Activated T-cell treated with anti-CD3 and anti-CD28 coated beads for 48 hours (primary cell): ENCODE measurements at regions not wholly inside any gene's neighbourhood (a gene's known extent, or its start where the extent isn't known, plus 50 kb on each side); places are given as distances from the start of the nearest gene placed in this dataset.
"Not testable (repeated sequence)": the region's sequence is repeated elsewhere in the genome, so short reads cannot be mapped to it uniquely, and the experiment has no call there.

Experiments used
- DNase-seq: peaks from one replicate; pipeline ENCODE4 v3.0.0-alpha.2; 2020; ENCODE audit warnings: low read depth

GRCh38 chr2:215654148-215654819 is 218.4 kb upstream of the FN1 start:
- no peak for DNase-seq

- no peak for DNase-seq
Measured at GRCh38 chr2:215653344-215654030, 217.6 kb upstream of the FN1 start.

- DNase-seq, result no peak
Measured at GRCh38 chr2:215652388-215652787, 216.5 kb upstream of the FN1 start.

- DNase-seq, result no peak
Measured at GRCh38 chr2:215651412-215651811, 215.5 kb upstream of the FN1 start.

- no peak for DNase-seq
Measured at GRCh38 chr2:215644233-215644897, 208.5 kb upstream of the FN1 start.

- DNase-seq, result no peak
Measured at GRCh38 chr2:215638687-215639086, 202.8 kb upstream of the FN1 start.

GRCh38 chr2:215637651-215638050 is 201.8 kb upstream of the FN1 start:
- DNase-seq, result no peak

- DNase-seq, result no peak
Measured at GRCh38 chr2:215636816-215637215, 200.9 kb upstream of the FN1 start.

GRCh38 chr2:215635788-215636139 is 199.9 kb upstream of the FN1 start:
- DNase-seq, result no peak

- no peak for DNase-seq
Measured at GRCh38 chr2:215635071-215635787, 199.4 kb upstream of the FN1 start.

- no peak for DNase-seq
Measured at GRCh38 chr2:215633360-215633759, 197.5 kb upstream of the FN1 start.

GRCh38 chr2:215631696-215632095 is 195.8 kb upstream of the FN1 start:
- DNase-seq, result no peak

- DNase-seq, result not testable (repeated sequence)
Measured at GRCh38 chr2:215630796-215631195, 194.9 kb upstream of the FN1 start.

- no peak for DNase-seq
Measured at GRCh38 chr2:215627771-215628170, 191.9 kb upstream of the FN1 start.

GRCh38 chr2:215626812-215627281 is 191.0 kb upstream of the FN1 start:
- DNase-seq, result no peak

GRCh38 chr2:215626063-215626462 is 190.2 kb upstream of the FN1 start:
- no peak for DNase-seq

GRCh38 chr2:215625207-215625606 is 189.3 kb upstream of the FN1 start:
- DNase-seq, result no peak

GRCh38 chr2:215624423-215624829 is 188.6 kb upstream of the FN1 start:
- DNase-seq, result no peak

GRCh38 chr2:215622837-215623236 is 187.0 kb upstream of the FN1 start:
- DNase-seq, result no peak

- no peak for DNase-seq
Measured at GRCh38 chr2:215621381-215621780, 185.5 kb upstream of the FN1 start.

GRCh38 chr2:215620528-215620927 is 184.7 kb upstream of the FN1 start:
- no peak for DNase-seq

- DNase-seq, result no peak
Measured at GRCh38 chr2:215619989-215620388, 184.1 kb upstream of the FN1 start.
